OCI-LY7 (cell line): ENCODE measurements at regions not wholly inside any gene's neighbourhood (a gene's known extent, or its start where the extent isn't known, plus 50 kb on each side); places are given as distances from the start of the nearest gene placed in this dataset.

ENCODE experiments used
- BruUV-seq: library from RNA; stranded (reverse); fragments of 400-500 nt; replicated peaks from 2 replicates; lab custom pipeline; 2021; lab: Mats Ljungman, UMichigan
- CTCF ChIA-PET: fragments of 300-600 bp; sonication (Branson Sonifier 250); formaldehyde crosslinking; loops from one replicate; lab custom pipeline; 2022; ENCODE audit warnings: antibody characterized with exemption; ENCODE audit not compliant: unreplicated experiment; lab: Charles Lee
- POLR2A ChIA-PET: fragments of 300-600 bp; sonication (Branson Sonifier 250); formaldehyde crosslinking; loops from one replicate; lab custom pipeline; 2022; ENCODE audit warnings: antibody characterized with exemption; lab: Charles Lee
- DNase-seq: peaks from one replicate; pipeline ENCODE4 v3.0.0-alpha.2; 2015; ENCODE audit warnings: low spot score
- H2AFZ ChIP-seq: fragments of 200-600 bp; sonication (generic), shearing (Covaris generic); 2 replicates; pipeline ENCODE4 v1.6.1; 2014; ENCODE audit warnings: mild to moderate bottlenecking, antibody characterized with exemption, low read length, moderate library complexity
- H3K27ac ChIP-seq: fragments of 200-600 bp; sonication (generic); 2 replicates; pipeline ENCODE4 v1.5.1; 2014; ENCODE audit warnings: mixed run types, low read depth, mild to moderate bottlenecking, moderate library complexity, low read length, inconsistent platforms; ENCODE audit not compliant: poor library complexity, severe bottlenecking
- H3K36me3 ChIP-seq: fragments of 200-600 bp; sonication (generic); 2 replicates; pipeline ENCODE4 v1.6.1; 2014; ENCODE audit warnings: mild to moderate bottlenecking, antibody characterized with exemption, low read length, moderate library complexity, mixed read lengths; ENCODE audit not compliant: insufficient read depth
- H3K4me1 ChIP-seq: fragments of 200-600 bp; sonication (generic); 2 replicates; pipeline ENCODE4 v1.5.1; 2014; ENCODE audit warnings: mild to moderate bottlenecking, low read length; ENCODE audit not compliant: insufficient read depth, poor library complexity, severe bottlenecking
- H3K4me2 ChIP-seq: fragments of 200-600 bp; sonication (generic); 2 replicates; pipeline ENCODE4 v1.6.1; 2014; ENCODE audit warnings: mild to moderate bottlenecking, low read length
- H3K4me3 ChIP-seq: fragments of 200-600 bp; sonication (generic); 2 replicates; pipeline ENCODE4 v1.5.1; 2014; ENCODE audit warnings: mild to moderate bottlenecking, low read depth, low read length; ENCODE audit not compliant: poor library complexity, severe bottlenecking
- H3K79me2 ChIP-seq: fragments of 200-600 bp; sonication (generic); 2 replicates; pipeline ENCODE4 v1.6.1; 2016; ENCODE audit warnings: low read depth, mild to moderate bottlenecking, low read length, moderate library complexity, mixed read lengths; ENCODE audit not compliant: insufficient read depth
- H3K9me2 ChIP-seq: fragments of 200-600 bp; sonication (generic); 2 replicates; pipeline ENCODE4 v1.6.1; 2016; ENCODE audit warnings: mild to moderate bottlenecking, low read length, mixed read lengths; ENCODE audit not compliant: insufficient read depth
- H3K9me3 ChIP-seq: fragments of 200-600 bp; sonication (generic); 2 replicates; pipeline ENCODE4 v1.6.1; 2014; ENCODE audit warnings: mild to moderate bottlenecking, mixed run types, low read length, mixed read lengths
- H4K20me1 ChIP-seq: fragments of 200-600 bp; sonication (generic); 2 replicates; pipeline ENCODE4 v1.6.1; 2014; ENCODE audit warnings: mild to moderate bottlenecking, antibody characterized with exemption, low read length, moderate library complexity, mixed read lengths; ENCODE audit not compliant: insufficient read depth
- EZH2phosphoT487 ChIP-seq: fragments of 200-600 bp; sonication (generic); IDR thresholded peaks from 2 replicates; pipeline ENCODE4 v1.6.1; 2018; ENCODE audit warnings: low read depth, borderline replicate concordance, mild to moderate bottlenecking, mixed run types, antibody characterized with exemption, low read length, moderate library complexity, mixed read lengths
- intact Hi-C: fragments of 100-400 bp; cut with micrococcal nuclease; formaldehyde crosslinking; loops from one replicate; pipeline ENCODE4 v1.10.0; 2022; ENCODE audit not compliant: unreplicated experiment
- TF ChIP-seq, protein P1 (sequence below): fragments of 200-600 bp; sonication (generic); conservative IDR thresholded peaks from 2 replicates; pipeline ENCODE4 v1.5.1; 2014; ENCODE audit warnings: mild to moderate bottlenecking, antibody characterized with exemption, low read length, moderate library complexity, mixed read lengths

DNA sequence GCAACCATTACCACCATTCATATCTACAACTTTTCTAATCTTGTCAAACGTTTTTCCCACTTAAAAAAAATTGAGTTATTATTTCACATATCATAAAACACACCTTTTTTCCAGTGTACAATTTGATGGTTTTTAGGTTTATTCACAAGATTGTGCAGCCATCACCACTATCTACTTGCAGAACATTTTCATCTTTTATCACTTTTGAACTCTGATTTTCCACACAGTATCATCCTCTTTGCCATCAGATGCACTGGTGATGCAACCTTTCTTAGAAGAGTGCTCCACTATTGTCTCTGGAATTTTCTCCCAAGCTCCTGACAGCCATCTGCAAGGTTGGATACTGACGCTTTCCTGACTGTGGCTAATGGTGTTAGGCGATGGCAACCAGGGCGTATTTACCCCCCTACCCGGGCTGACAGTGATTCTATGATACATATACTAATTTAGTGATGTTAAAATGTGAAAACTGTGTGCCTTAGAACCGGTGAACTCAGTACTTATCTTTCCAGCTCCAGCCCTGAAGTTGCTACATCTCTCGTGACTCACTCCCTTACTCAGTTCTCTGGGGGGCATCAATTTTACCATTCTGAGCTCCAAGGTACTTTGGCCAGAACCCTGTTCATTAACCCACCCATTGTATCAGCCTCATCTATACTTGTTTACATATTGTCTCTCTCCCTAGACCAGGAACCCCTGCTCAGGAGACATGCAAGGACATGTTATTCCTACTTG, 105.4 kb upstream of the SPRED2 start:
- Histone ChIP-seq H3K4me3 (no peak overlapping the region), H3K4me1 (peaks cover 4% of the 10 kb centered on the region), H3K79me2 (no peaks in the 10 kb centered on the region), H3K4me2 (no peak overlapping the region), H4K20me1 (no peaks in the 10 kb centered on the region), H3K27ac (no peak overlapping the region), H3K9me2 (no peaks in the 10 kb centered on the region), H2AFZ (no peak overlapping the region), H3K36me3 (no peaks in the 10 kb centered on the region), H3K9me3 (no peaks in the 10 kb centered on the region)
- BruUV-seq = no TSS peak
- intact Hi-C loops = no loop called here
- ChIA-PET POLR2A (no interaction called here), CTCF (no interaction called here)
- TF ChIP-seq, protein P1, sequence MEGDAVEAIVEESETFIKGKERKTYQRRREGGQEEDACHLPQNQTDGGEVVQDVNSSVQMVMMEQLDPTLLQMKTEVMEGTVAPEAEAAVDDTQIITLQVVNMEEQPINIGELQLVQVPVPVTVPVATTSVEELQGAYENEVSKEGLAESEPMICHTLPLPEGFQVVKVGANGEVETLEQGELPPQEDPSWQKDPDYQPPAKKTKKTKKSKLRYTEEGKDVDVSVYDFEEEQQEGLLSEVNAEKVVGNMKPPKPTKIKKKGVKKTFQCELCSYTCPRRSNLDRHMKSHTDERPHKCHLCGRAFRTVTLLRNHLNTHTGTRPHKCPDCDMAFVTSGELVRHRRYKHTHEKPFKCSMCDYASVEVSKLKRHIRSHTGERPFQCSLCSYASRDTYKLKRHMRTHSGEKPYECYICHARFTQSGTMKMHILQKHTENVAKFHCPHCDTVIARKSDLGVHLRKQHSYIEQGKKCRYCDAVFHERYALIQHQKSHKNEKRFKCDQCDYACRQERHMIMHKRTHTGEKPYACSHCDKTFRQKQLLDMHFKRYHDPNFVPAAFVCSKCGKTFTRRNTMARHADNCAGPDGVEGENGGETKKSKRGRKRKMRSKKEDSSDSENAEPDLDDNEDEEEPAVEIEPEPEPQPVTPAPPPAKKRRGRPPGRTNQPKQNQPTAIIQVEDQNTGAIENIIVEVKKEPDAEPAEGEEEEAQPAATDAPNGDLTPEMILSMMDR = no peak
- no peak for TF ChIP-seq EZH2phosphoT487
- no peak for DNase-seq

DNA sequence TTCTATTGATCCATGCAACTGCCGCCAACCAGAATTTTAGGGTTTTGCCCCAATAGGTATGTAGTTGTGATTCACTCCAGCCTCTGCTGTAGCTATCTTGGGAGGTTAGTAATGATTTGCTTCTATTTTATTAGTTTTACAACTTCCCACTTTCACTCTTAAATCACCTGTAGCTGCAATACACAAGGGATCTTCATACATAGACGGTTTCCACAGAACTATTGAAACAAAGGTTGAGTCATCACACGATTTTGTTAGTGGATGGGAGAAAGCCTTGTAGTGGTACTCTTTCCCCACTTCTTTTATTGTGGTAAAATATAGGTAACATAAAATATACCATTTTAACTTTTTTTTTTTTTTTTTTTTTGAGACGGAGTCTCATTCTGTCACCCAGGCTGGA, 104.2 kb upstream of the SPRED2 start:
- no peak for DNase-seq
- ChIA-PET POLR2A (interaction anchor here (0.7 to 1.2 kb wide), 3 partner anchors 10 to 87 kb away, joined by 3 to 6 read pairs (median 6); no protein-coding TSS in a partner anchor), CTCF (no interaction called here)
- Histone ChIP-seq H3K9me2 (no peaks in the 10 kb centered on the region), H3K79me2 (no peaks in the 10 kb centered on the region), H2AFZ (no peak overlapping the region), H3K4me2 (no peak overlapping the region), H3K27ac (no peak overlapping the region), H3K4me3 (no peak overlapping the region), H3K36me3 (no peaks in the 10 kb centered on the region), H3K9me3 (no peaks in the 10 kb centered on the region), H3K4me1 (no peaks in the 10 kb centered on the region), H4K20me1 (no peaks in the 10 kb centered on the region)
- intact Hi-C loops = no loop called here
- TF ChIP-seq, protein P1 = no peak
- TF ChIP-seq EZH2phosphoT487 = no peak
- BruUV-seq = no TSS peak

DNA sequence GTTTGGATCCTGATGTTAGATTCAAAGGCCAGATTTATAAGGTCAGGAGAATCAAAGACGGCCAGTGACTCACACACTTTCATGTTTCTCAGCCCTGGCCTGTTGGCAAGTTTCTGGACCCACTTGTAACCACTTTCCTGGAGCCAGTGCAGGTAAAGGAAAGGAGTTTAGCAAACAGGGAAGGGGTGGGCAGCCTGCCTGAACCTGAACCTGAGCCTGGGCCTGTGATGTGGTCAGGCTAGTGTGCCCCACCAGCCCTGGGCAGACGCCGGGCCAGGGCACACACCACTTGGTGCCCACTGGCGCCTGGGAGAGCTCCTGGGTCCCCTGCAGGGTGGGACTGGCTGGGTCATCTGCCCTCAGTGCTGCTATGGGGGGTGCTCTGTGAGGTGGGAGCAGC, 100.5 kb upstream of the SPRED2 start:
- Histone ChIP-seq H3K27ac (no peak overlapping the region), H3K9me3 (no peaks in the 10 kb centered on the region), H3K4me3 (no peak overlapping the region), H3K9me2 (no peaks in the 10 kb centered on the region), H3K36me3 (no peaks in the 10 kb centered on the region), H3K4me1 (no peaks in the 10 kb centered on the region), H3K4me2 (no peak overlapping the region), H4K20me1 (no peaks in the 10 kb centered on the region), H3K79me2 (no peaks in the 10 kb centered on the region), H2AFZ (no peak overlapping the region)
- BruUV-seq = no TSS peak
- CTCF ChIA-PET = no interaction called here
- DNase-seq = no peak
- intact Hi-C loops = no loop called here
- POLR2A ChIA-PET = no interaction called here
- TF ChIP-seq, protein P1 = no peak
- TF ChIP-seq EZH2phosphoT487 = no peak
